ENCODE measurements at regions not wholly inside any gene's neighbourhood (a gene's known extent, or its start where the extent isn't known, plus 50 kb on each side); places are given as distances from the start of the nearest gene placed in this dataset. TPM values are rescaled to one million over a fixed set of nuclear protein-coding genes. Genes with fewer than 3 reads are reported as not detected.

DNA sequence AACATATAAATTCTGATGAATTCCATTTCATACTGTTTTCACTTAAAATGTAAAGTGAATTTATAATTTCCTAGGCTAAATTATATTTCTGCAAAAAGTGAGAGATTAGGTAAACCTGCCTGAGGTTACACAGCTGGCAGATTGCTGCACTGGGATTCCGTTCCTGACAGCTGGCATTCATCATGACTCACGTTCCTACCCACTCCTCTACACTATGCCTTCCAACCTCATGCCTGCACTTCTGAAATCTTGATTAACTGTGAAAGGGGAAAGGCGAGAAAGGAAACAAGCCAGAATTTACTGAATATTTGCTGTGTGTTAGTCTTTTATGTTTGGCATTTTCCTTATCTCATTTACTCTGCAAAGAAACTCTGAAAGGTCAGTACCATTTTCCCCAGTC, 73.3 kb upstream of the MON1B start:
- DNase-seq (no peak), ATAC-seq (ENCODE audit: low read depth) (no peak)
- Mint-ChIP-seq H3K36me3 (no peaks in the 10 kb centered on the region), H3K4me3 (no peak overlapping the region), H3K27ac (no peak overlapping the region), H3K4me1 (no peaks in the 10 kb centered on the region), H3K27me3 (no peaks in the 10 kb centered on the region), H3K9me3 (no peaks in the 10 kb centered on the region)
- POLR2A ChIA-PET = no interaction called here

DNA sequence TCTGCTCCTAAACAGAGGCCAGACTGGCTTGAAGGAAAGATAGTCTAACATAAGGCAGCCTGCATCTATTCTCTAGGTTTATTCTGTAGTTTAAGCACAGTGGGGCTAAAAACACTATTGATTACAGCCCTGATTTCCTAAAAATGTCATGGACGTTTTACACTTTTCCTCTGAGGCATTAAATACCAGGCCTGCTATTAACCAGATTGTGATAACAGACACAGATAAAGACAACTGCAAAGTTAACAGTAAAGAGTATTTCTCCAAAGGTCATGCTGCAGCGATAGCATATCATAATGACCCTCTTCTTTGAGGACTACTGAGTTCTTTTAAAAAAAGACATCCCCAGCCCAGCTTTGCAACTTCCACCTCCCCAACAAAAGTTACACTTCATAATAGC, 59.6 kb upstream of the MON1B start:
- no peak for DNase-seq
- Mint-ChIP-seq H3K4me1 (no peaks in the 10 kb centered on the region), H3K27ac (no peak overlapping the region), H3K36me3 (no peaks in the 10 kb centered on the region), H3K4me3 (no peak overlapping the region), H3K27me3 (no peaks in the 10 kb centered on the region), H3K9me3 (no peaks in the 10 kb centered on the region)
- POLR2A ChIA-PET = no interaction called here
- ATAC-seq (ENCODE audit: low read depth) = no peak

DNA sequence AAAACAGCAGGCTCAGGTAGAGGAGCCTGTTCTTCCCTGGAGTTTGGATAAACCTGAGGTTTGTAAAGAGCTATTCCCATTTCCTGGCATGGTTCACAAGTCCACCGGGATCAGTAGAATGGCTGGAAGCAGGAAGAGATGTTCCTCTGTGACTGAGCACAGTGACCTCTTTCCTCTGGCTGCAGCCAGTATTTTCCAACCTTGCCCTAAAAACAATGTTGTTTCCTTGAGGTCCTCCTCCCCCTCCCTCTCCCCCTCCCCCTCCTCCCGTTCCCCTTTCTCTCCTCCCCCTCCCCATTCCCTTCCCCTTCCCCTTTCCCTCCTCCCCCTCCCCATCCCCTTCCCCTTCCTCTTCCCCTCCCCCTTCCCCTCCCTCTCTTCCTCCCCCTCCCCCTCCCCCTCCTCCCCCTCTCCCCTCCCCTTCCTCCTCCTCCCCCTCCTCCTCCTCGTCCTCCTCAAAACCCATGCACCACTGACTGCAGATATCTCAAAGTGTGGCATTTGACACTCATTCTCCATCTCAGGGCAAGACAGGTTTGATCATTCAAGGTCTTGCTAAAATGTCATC, 58.9 kb upstream of the MON1B start:
- Mint-ChIP-seq H3K9me3 (no peaks in the 10 kb centered on the region), H3K27ac (no peak overlapping the region), H3K4me3 (no peak overlapping the region), H3K36me3 (no peaks in the 10 kb centered on the region), H3K4me1 (no peaks in the 10 kb centered on the region), H3K27me3 (no peaks in the 10 kb centered on the region)
- DNase-seq = no peak
- POLR2A ChIA-PET = no interaction called here
- no peak for ATAC-seq (ENCODE audit: low read depth)

DNA sequence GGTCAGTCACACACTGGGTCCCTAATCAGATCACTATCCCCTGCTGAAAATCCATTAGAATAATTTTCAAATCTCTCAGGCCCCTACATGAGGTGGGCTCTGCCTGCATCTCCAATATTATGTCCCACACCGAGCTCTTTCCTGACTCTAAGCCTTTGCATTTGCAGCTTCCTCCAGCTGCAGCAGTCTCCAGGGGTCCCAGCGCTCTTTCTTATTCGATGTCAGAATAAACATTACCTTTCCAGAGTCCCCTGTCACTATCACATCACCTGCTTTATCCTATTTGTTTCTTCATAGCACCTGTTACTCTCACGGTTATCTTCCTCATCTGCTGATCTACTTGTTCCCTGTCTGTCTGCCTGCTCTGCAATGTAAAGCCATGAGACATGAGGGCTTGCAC, 57.3 kb upstream of the MON1B start:
- Mint-ChIP-seq H3K27ac (no peak overlapping the region), H3K9me3 (no peaks in the 10 kb centered on the region), H3K27me3 (no peaks in the 10 kb centered on the region), H3K36me3 (no peaks in the 10 kb centered on the region), H3K4me1 (no peaks in the 10 kb centered on the region), H3K4me3 (no peak overlapping the region)
- DNase-seq = no peak
- no peak for ATAC-seq (ENCODE audit: low read depth)
- POLR2A ChIA-PET = no interaction called here

DNA sequence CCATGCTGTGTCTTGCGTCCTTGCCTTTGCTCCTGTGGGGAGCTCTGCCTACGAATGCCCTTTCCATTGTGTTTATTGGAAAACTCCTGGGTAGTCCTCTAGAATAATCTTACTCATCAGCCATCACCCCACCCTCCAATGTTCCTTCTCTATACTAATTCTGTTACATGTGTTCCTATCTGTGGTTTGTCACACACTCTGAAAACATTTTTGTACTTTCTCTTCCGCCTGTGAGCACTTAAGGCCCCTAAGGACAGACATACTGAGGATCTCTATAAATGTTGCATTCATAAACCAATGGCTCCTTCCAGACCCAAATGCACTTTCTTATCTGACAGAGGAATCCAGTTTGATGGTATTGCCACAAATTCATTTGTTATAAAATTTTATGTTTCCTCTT, 53.9 kb upstream of the MON1B start:
- DNase-seq (no peak), ATAC-seq (ENCODE audit: low read depth) (no peak)
- Mint-ChIP-seq H3K4me3 (no peak overlapping the region), H3K27me3 (no peaks in the 10 kb centered on the region), H3K36me3 (no peaks in the 10 kb centered on the region), H3K4me1 (no peaks in the 10 kb centered on the region), H3K9me3 (no peaks in the 10 kb centered on the region), H3K27ac (no peak overlapping the region)
- POLR2A ChIA-PET = no interaction called here

Small RNAs in the stretch of these regions (microRNA-seq; reads per million reads assigned to microRNA genes)
- not detected for gene MIR4719
